HepG2 (cell line): ENCODE measurements at regions not wholly inside any gene's neighbourhood (a gene's known extent, or its start where the extent isn't known, plus 50 kb on each side); places are given as distances from the start of the nearest gene placed in this dataset.

Source experiments
- CBFB ChIP-seq: sonication (generic); formaldehyde crosslinking; IDR thresholded peaks from 2 replicates; pipeline ENCODE4 v1.4.0; 2020; ENCODE audit warnings: missing genetic modification reagents
- CCAR2 ChIP-seq: fragments of 200-400 bp; formaldehyde crosslinking; optimal IDR thresholded peaks from 2 replicates; pipeline ENCODE3; 2018; ENCODE audit warnings: low read depth, mild to moderate bottlenecking, low read length, moderate library complexity

DNA sequence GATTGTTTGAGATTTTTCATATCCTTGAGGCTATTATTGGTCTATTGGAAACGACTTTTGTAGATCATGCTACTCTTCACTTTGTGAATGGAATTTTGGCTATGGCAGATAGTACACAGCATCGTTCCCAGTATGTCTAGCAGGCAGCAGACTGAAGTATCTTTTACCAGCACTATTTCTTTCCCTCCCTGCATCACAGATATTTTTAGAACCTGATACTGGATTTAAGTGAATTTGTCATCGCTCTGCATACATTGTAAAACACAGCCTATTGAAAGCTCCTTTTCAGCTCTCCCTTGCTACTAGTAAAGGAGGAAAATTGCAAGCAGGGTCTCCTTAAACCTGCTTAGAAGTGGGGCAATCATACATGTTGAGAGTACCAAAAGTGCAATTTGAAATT is 133.6 kb downstream of the LUZP4 start:
- TF ChIP-seq CCAR2 (no peak), CBFB (CRISPR knock-in tag) (no peak)
